Spleen (tissue), 7 donors: ENCODE measurements at regions not wholly inside any gene's neighbourhood (a gene's known extent, or its start where the extent isn't known, plus 50 kb on each side); places are given as distances from the start of the nearest gene placed in this dataset.

Experiments used
- POLR2AphosphoS5 ChIP-seq, 3 donors: sonication (generic); formaldehyde crosslinking; IDR thresholded peaks; one replicate each; pipeline ENCODE4 v1.5.1; 2017; ENCODE audit warnings: antibody characterized with exemption in 3 of 3
- TF ChIP-seq, protein P1 (sequence below), 11 experiments: fragments of 200-600 bp in 7 of 11; fragments of 450-650 bp in 4 of 11; sonication (generic) in 4 of 11; IDR thresholded peaks in 8 of 11; conservative IDR thresholded peaks in 3 of 11; 1 replicate in 7 of 11; 2 replicates in 4 of 11; pipeline versions ENCODE4 v1.4.0 to v1.8.0; 2016 to 2021; ENCODE audit warnings: antibody characterized with exemption in 11 of 11, inconsistent platforms in 4 of 11, mild to moderate bottlenecking in 1 of 11
- donor health status: DM: no; HTN: no; CAD: no; lungs with moderate emphysema.
- donor health status: DM: no; HTN: no; CAD: no.
- donor health status: DM: no; HTN: no; CAD: no.

- TF ChIP-seq, protein P1, sequence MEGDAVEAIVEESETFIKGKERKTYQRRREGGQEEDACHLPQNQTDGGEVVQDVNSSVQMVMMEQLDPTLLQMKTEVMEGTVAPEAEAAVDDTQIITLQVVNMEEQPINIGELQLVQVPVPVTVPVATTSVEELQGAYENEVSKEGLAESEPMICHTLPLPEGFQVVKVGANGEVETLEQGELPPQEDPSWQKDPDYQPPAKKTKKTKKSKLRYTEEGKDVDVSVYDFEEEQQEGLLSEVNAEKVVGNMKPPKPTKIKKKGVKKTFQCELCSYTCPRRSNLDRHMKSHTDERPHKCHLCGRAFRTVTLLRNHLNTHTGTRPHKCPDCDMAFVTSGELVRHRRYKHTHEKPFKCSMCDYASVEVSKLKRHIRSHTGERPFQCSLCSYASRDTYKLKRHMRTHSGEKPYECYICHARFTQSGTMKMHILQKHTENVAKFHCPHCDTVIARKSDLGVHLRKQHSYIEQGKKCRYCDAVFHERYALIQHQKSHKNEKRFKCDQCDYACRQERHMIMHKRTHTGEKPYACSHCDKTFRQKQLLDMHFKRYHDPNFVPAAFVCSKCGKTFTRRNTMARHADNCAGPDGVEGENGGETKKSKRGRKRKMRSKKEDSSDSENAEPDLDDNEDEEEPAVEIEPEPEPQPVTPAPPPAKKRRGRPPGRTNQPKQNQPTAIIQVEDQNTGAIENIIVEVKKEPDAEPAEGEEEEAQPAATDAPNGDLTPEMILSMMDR (IDR thresholded peaks at IDR 0.05 in 8 of 11, conservative IDR thresholded peaks at IDR 0.05 in 3 of 11): no peak
- no peak for TF ChIP-seq POLR2AphosphoS5 (IDR thresholded peaks at IDR 0.05)
Measured at GRCh38 chr15:70450142-70450443, 313.3 kb downstream of the UACA start.
